GM20000 (cell line): ENCODE measurements at regions not wholly inside any gene's neighbourhood (a gene's known extent, or its start where the extent isn't known, plus 50 kb on each side); places are given as distances from the start of the nearest gene placed in this dataset.

ENCODE experiments used
- DNase-seq: peaks from one replicate; pipeline ENCODE4 v3.0.0; 2012; ENCODE audit warnings: low spot score
- CTCF ChIP-seq: IDR thresholded peaks from 2 replicates; pipeline ENCODE4 v1.5.1; 2012; ENCODE audit warnings: mild to moderate bottlenecking, control low read depth; ENCODE audit errors: extremely low read depth, missing control alignments

- no peak for TF ChIP-seq CTCF
- no peak for DNase-seq
These were observed 179.0 kb downstream of the SNRPN start for GRCh38 chr15:25133804-25134203.

GRCh38 chr15:25134546-25134945 lies 179.8 kb downstream of the SNRPN start:
- TF ChIP-seq CTCF = no peak
- DNase-seq = no peak

- DNase-seq = no peak
- TF ChIP-seq CTCF = no peak
These were observed 181.3 kb downstream of the SNRPN start for GRCh38 chr15:25136119-25136518.

- no peak for TF ChIP-seq CTCF
- DNase-seq = no peak
These were observed 182.2 kb downstream of the SNRPN start for GRCh38 chr15:25137013-25137412.

- TF ChIP-seq CTCF = no peak
- no peak for DNase-seq
These were observed 214.5 kb downstream of the SNRPN start for GRCh38 chr15:25169318-25169717.

- TF ChIP-seq CTCF = no peak
These were observed 215.4 kb downstream of the SNRPN start for GRCh38 chr15:25170113-25170731.

GRCh38 chr15:25170781-25171110 lies 216.0 kb downstream of the SNRPN start:
- TF ChIP-seq CTCF = no peak
- no peak for DNase-seq

More at GRCh38 chr15:25170113-25170731, 215.4 kb downstream of the SNRPN start:
- DNase-seq = no peak
